GM19468 (cell line): ENCODE measurements at regions not wholly inside any gene's neighbourhood (a gene's known extent, or its start where the extent isn't known, plus 50 kb on each side); places are given as distances from the start of the nearest gene placed in this dataset.

Source experiments
- ATAC-seq: cut with Tn5 transposase; IDR thresholded peaks from one replicate; pipeline ENCODE4 v1.9.1; 2021; ENCODE audit warnings: mild to moderate bottlenecking, moderate library complexity, moderate number of reproducible peaks; ENCODE audit not compliant: unreplicated experiment; ENCODE audit errors: extremely low read depth

- ATAC-seq, result peak; percentile 75
Measured at GRCh38 chr12:92034858-92035401, 110.7 kb downstream of the BTG1 start.

- no peak for ATAC-seq
Measured at GRCh38 chr12:92034083-92034482, 111.6 kb downstream of the BTG1 start.

- ATAC-seq, result no peak
Measured at GRCh38 chr12:92032965-92033364, 112.7 kb downstream of the BTG1 start.

DNA sequence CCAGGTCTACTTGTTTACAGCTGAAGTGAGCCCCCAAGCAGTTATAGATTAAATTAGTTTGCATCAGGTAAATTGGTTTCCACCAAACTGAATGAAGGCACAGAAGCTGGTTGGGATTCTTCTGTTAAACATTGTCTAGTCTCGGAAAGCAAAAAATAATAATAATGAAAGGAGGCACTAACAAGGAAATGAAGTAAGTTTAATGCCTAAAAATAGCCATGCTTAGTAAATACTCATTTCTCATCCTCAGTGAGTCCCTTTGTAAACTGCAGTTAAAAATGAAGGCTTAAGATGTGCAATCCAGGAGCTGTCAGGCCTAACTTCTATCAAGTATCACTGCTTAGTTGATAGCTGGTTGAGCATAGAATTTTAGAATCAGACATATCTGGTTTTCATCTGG is 113.5 kb downstream of the BTG1 start:
- ATAC-seq, result no peak

GRCh38 chr12:92030618-92031017 is 115.0 kb downstream of the BTG1 start:
- peak; percentile 64 for ATAC-seq

DNA sequence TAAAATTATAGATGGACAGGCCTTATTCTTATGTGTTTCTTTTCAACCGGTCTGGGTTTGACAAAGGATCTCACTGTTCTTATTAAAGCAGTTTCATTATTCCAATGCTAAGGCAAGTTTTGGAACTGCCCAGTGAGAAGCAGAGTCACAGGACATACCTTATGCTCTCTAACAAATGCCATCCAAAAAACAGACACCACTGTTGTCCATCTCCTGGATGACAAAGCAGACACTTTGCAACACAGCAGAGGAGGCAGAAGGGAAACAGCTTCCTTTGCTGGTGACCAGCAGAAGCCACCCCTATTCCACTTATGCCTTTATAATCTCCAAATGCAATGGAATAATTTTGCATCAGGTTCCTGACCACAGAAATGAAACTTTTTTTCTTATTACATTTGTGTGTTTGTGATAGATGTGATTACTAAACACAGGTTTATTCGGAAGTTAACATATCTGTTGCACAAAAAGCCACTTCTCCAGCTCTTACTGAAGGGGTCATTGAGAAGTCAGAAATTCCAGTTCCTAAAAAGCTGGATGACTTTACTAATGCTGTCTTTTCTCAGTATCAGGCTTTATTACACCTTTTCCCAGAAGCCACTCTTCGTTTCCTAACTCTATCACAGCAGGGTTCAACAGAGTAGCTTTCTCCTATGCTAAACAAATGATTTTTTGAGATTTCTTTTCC is 115.6 kb downstream of the BTG1 start:
- ATAC-seq, result no peak

DNA sequence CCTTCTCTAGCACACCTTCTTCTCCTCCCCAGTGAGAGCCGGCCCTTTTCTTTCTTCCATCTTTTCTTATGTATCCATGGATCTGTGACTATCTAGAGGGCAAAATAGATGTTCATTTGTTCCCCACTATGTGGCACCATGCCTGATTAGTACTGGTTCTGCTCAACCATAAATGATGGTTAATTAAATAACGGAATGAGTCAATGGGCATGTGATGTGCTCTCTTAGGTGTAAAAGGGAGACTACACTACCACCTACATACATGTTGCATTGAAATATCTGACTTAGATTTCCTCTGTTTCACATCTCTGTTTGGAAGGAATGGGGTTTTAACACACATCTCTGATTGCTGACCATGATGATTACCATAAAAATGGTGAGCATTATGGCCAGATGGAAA is 116.5 kb downstream of the BTG1 start:
- no peak for ATAC-seq

- ATAC-seq, result no peak
Measured at GRCh38 chr12:92028441-92028709, 117.3 kb downstream of the BTG1 start.

- ATAC-seq, result no peak
Measured at GRCh38 chr12:92027701-92028440, 117.8 kb downstream of the BTG1 start.

GRCh38 chr12:92027243-92027642 is 118.4 kb downstream of the BTG1 start:
- ATAC-seq, result no peak

DNA sequence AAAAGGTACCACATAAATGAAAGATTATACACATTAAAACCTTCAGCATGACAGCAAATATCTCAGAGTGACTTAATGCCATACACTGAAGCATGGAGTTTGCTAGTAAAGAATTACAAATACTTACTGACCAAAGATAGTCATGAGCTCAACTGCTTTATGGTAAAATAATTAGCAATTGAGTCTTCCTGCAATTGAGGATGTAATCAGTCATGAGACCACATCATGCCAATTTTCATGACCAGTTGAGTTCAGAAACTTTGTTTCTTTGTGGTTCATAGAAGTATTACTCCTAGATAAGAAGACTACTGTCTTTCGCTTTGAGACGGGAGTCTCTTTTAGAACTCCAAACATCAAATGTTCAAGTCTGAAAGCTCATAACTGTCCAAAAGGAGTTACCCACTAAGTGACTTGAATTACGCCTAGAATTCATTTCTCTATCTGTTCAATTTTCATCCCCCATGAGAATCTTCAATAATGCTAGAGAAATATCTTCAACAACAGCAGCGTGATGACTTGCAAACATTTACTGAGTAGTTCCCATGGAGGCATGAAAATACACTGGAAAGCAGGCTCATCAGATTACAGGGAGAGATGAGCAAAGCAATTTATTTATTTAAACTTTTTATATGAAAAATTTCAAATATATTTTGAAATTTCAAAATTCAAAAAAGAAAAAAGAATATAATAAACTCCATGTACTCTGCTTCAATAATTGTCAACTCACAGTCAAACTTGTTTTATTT is 120.0 kb downstream of the BTG1 start:
- ATAC-seq, result no peak

DNA sequence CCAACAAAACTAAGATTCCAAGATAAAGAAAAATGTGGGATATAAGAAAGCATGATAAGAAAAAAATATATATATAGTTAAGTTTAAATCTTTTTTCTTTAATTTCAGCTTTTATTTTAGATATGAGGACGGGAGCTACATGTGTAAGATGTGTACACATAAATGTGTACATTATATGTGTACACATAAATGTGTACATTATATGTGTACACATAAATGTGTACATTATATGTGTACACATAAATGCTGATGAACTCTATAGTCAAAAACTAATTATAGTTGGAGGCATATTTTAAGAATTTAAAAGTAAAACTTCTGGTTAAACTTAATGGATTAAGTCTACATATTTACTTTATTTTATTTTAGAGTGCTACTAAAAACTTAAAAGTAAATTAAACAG is 123.6 kb downstream of the BTG1 start:
- ATAC-seq, result no peak

DNA sequence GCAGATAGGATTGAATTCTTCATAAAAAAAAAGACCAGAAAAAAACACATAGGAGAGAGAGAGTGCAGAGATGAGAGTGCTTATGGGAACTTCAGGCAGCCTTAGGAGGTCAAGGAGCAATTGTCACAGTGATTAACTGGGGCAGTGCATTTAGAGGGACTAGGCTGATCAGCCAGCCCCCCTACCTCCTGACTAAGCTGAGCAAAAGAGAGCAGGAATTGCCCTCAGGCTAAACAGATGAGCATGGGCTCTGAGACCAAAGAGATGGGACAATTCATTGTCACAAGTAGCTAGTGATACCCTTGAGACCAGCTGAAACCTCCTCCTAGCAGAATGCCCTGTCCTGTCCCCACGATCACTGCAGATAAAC is 124.0 kb downstream of the BTG1 start:
- no peak for ATAC-seq

DNA sequence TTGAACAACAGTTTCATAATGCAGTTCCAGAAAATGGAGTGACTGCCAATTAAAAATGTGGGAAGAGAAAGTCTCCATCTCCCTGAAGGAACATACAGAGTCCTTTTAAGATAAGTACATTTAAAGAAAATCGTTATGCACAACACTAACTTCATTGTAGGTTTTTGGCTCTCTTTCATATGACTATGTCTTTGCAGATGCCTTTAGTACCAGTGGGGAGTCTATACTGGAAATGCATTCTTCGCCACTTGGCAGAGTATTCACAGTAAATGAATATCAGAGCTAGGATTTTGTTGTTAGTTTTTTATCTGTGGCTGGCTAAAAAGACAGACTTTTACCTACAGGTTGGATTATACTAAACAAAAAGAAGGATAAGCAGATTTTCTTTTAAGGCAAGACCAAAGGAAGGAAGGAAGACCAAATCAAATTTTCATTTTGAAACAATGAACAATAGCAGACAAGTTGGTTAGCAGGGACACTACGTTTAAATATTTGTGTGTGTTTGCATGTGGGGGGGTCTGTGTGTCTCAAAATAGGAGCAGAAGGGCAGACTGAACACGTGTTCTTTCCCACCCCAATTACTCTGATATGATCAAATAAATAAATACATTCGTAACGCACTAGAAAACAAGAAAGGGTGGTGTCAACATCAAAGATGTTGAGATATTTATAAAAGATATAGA is 124.5 kb downstream of the BTG1 start:
- ATAC-seq, result no peak

DNA sequence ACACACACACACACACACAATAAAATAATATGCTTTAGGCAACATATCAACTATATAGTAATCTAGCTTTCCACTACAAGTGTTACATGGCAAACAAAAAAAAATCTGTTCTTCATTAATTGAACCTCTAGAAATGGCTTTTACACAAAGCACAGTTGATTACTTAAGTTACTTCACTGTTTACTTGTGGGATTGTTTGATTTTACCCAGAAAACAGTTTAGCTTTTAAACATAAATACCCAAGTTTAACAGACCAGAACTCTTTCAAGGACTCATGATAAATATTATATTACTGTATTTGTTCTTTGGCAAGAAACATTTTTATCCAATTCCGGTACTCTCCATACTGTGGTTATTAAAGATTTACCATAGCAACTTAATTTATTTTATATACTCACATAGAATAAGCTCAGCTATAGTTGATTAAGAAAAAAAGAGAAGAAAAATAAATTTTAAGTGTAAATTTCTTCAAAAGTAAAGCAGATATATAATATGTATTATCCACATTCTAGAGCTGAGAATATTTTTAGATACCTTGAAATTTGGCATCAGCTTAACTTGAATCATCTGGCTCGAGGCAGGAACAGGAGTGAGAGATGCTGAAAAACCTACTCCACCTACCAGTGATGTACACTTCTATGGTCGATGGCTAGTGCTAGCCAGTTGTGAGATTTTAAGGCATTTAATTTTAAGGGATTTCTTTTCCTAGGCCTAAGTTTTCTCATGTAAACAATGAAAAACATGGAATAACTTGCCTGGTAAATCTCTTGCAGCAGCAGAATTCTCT is 126.0 kb downstream of the BTG1 start:
- ATAC-seq, result no peak

DNA sequence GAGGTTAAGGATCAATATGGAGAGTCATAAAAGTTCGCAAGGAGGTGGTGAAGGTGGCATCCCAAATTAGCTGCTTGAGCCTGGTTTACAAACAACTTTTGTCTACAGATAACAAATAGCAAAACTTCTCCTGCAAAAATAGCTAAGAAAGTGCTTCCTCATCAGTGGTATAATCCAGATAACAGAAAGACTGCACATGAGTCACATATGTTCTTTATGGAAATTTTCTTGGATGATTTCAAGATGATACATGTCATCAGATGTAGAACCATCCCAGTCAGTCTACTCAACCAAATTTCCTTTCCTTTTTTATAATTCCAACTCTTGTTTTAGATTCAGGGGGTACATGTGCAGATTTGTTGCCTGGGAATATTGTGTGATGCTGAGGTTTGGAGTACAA is 133.0 kb downstream of the BTG1 start:
- no peak for ATAC-seq

- ATAC-seq, result no peak
Measured at GRCh38 chr12:92010853-92011701, 134.6 kb downstream of the BTG1 start.

GRCh38 chr12:92010368-92010767 is 135.3 kb downstream of the BTG1 start:
- no peak for ATAC-seq

DNA sequence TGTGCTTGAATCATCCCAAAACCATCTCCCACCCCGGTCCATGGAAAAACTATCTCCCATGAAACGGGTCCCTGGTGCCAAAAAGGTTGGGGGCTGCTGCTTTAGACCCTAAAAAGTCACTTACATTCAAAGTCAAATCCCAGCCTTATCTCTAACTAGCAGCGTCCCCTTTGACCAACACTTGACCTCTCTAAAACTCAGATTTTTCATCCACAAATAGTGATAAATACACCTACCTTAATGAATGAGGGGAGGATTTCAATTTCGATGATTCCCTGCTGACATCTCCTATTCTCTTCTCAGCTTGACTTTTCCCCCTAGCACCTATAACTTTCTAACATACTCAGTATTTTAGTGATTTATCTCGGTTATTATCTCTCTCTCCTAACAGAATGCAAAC is 137.3 kb downstream of the BTG1 start:
- ATAC-seq, result no peak
